ENCODE measurements at regions not wholly inside any gene's neighbourhood (a gene's known extent, or its start where the extent isn't known, plus 50 kb on each side); places are given as distances from the start of the nearest gene placed in this dataset.

GRCh38 chrX:10021461-10022272 is 54.5 kb downstream of the CLDN34 start:
- peak in 2 of 8 experiments; percentile 76 to 81 for ATAC-seq (replicated peaks in 6 of 8)
- H3K4me3 ChIP-seq: no peak overlapping the region
- in situ Hi-C loops (cut with MboI; ENCODE audit: low pct_unique_long_range_greater_than_20kb in 2 of 9, low sequenced_read_pairs in 9 of 9, unreplicated experiment in 9 of 9): no loop called here
- WGBS, 10 experiments: 32 to 86% (median 75%) methylated on average over 2 to 9 of the region's 9 CpGs; no CpG with 5 or more reads in 6 of the 10 experiments
- peaks cover 0 to 15% of the 10 kb centered on the region in 2 donors for H3K4me1 ChIP-seq (replicated peaks in 1 of 2)
- H3K27ac ChIP-seq: no peak overlapping the region

DNA sequence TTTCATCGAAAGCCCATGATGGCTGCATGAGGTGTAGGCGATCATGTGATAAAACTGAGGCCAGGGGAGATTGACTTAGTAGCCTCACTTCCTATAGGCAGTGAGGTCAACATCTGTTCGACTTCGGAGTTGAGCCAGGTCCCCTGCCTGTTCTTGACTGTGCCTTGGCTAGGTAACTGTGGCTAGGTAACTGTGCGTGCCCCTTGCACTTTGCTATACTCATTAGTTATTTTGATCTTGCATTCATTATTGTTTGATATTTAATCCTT is 55.0 kb downstream of the CLDN34 start:
- WGBS, 10 experiments: 60 to 100% (median 83%) methylated on average over 1 to 5 of the region's 5 CpGs; no CpG with 5 or more reads in 6 of the 10 experiments
- Histone ChIP-seq H3K4me3 (no peak overlapping the region), H3K27ac (no peak overlapping the region), H3K4me1 (replicated peaks in 1 of 2) (peaks cover 0 to 9% of the 10 kb centered on the region in 2 donors)
- ATAC-seq (replicated peaks in 6 of 8): no peak
- in situ Hi-C loops (cut with MboI; ENCODE audit: low pct_unique_long_range_greater_than_20kb in 2 of 9, low sequenced_read_pairs in 9 of 9, unreplicated experiment in 9 of 9): no loop called here

GRCh38 chrX:10022580-10023245 is 55.6 kb downstream of the CLDN34 start:
- WGBS, 10 experiments: 0 to 100% (median 94%) methylated on average over 1 to 9 of the region's 10 CpGs; no CpG with 5 or more reads in 3 of the 10 experiments
- Histone ChIP-seq H3K4me3 (no peak overlapping the region), H3K4me1 (replicated peaks in 1 of 2) (peaks cover 0 to 4% of the 10 kb centered on the region in 2 donors), H3K27ac (no peak overlapping the region)
- ATAC-seq (replicated peaks in 6 of 8): peak in 3 of 8 experiments; percentile 42 to 83 (median 47)
- in situ Hi-C loops (cut with MboI; ENCODE audit: low pct_unique_long_range_greater_than_20kb in 2 of 9, low sequenced_read_pairs in 9 of 9, unreplicated experiment in 9 of 9): no loop called here

- no peaks in the 10 kb centered on the region for H3K4me1 ChIP-seq (replicated peaks in 1 of 2)
- no peak overlapping the region for H3K27ac ChIP-seq
- in situ Hi-C loops (cut with MboI; ENCODE audit: low pct_unique_long_range_greater_than_20kb in 2 of 9, low sequenced_read_pairs in 9 of 9, unreplicated experiment in 9 of 9): no loop called here
- no peak for ATAC-seq (replicated peaks in 6 of 8)
- 54 to 94% (median 92%) methylated on average over 2 to 5 of the region's 7 CpGs; no CpG with 5 or more reads in 7 of the 10 experiments for WGBS, 10 experiments
- H3K4me3 ChIP-seq: no peak overlapping the region
These were observed 56.7 kb downstream of the CLDN34 start for GRCh38 chrX:10023821-10024220.

- in situ Hi-C loops (cut with MboI; ENCODE audit: low pct_unique_long_range_greater_than_20kb in 2 of 9, low sequenced_read_pairs in 9 of 9, unreplicated experiment in 9 of 9): no loop called here
- WGBS, 10 experiments: 40 to 98% (median 92%) methylated on average over 1 to 5 of the region's 6 CpGs; no CpG with 5 or more reads in 7 of the 10 experiments
- no peak overlapping the region for H3K27ac ChIP-seq
These were observed 58.8 kb downstream of the CLDN34 start for GRCh38 chrX:10025742-10026493.

GRCh38 chrX:10028283-10029104 is 61.3 kb downstream of the CLDN34 start:
- ATAC-seq (replicated peaks in 6 of 8): no peak
- in situ Hi-C loops (cut with MboI; ENCODE audit: low pct_unique_long_range_greater_than_20kb in 2 of 9, low sequenced_read_pairs in 9 of 9, unreplicated experiment in 9 of 9): no loop called here
- Histone ChIP-seq H3K4me3 (no peak overlapping the region), H3K4me1 (replicated peaks in 1 of 2) (no peaks in the 10 kb centered on the region), H3K27ac (no peak overlapping the region)
- WGBS, 10 experiments: 10 to 100% (median 82%) methylated on average over 1 to 5 of the region's 7 CpGs; no CpG with 5 or more reads in 5 of the 10 experiments

More at GRCh38 chrX:10025742-10026493, 58.8 kb downstream of the CLDN34 start:
- ATAC-seq (replicated peaks in 6 of 8): no peak
- Histone ChIP-seq H3K4me1 (replicated peaks in 1 of 2) (no peaks in the 10 kb centered on the region), H3K4me3 (no peak overlapping the region)

DNA sequence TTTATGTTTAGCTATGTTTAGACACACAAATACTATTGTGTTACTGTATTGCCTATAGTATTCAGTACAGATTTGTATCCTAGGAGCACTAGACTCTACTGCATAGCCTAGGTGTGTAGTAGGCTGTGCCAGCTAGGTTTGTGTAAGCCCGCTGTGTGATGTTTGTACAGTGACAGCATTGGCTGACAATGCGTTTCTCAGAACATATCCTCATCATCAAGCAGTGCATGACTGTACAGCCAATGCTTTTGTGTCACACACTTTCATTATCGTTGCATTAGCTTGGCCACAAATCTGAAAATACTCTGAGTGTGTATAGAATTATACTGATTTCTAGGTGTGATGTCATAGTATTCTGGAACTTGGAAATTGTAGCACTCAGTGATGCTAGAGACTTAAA is 63.4 kb downstream of the CLDN34 start:
- Histone ChIP-seq H3K27ac (no peak overlapping the region), H3K4me1 (replicated peaks in 1 of 2) (no peaks in the 10 kb centered on the region), H3K4me3 (no peak overlapping the region)
- ATAC-seq (replicated peaks in 6 of 8): peak in 1 of 8 experiments; percentile 57
- WGBS, 10 experiments: 80 to 100% (median 97%) methylated on average over 1 to 3 of the region's 3 CpGs; no CpG with 5 or more reads in 7 of the 10 experiments
- in situ Hi-C loops (cut with MboI; ENCODE audit: low pct_unique_long_range_greater_than_20kb in 2 of 9, low sequenced_read_pairs in 9 of 9, unreplicated experiment in 9 of 9): no loop called here

DNA sequence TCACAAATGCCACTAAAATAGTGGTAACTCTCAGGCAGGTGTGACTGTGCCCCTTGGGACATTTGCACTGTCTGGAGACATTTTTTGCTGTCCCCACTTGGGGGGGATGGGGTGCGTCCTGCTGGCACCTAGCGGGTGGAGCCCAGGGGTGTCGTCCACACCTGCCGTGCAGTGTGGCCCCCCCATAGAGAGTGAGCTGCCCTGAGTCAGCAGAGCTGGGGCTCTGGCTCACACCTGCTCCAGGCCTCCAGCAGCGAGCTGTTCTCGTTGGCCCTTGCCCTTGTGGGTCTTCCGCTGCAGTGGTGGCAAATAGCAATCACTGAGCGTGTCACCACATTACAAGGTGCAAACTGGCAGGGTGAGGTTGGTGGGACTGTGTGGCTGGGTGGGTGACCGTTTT is 64.6 kb downstream of the CLDN34 start:
- no peak overlapping the region for H3K4me3 ChIP-seq
- ATAC-seq (replicated peaks in 6 of 8): no peak
- WGBS, 10 experiments: 80 to 100% methylated on average over 1 of the region's 9 CpGs; no CpG with 5 or more reads in 8 of the 10 experiments
- in situ Hi-C loops (cut with MboI; ENCODE audit: low pct_unique_long_range_greater_than_20kb in 2 of 9, low sequenced_read_pairs in 9 of 9, unreplicated experiment in 9 of 9): no loop called here
- H3K27ac ChIP-seq: no peak overlapping the region
- no peaks in the 10 kb centered on the region for H3K4me1 ChIP-seq (replicated peaks in 1 of 2)

DNA sequence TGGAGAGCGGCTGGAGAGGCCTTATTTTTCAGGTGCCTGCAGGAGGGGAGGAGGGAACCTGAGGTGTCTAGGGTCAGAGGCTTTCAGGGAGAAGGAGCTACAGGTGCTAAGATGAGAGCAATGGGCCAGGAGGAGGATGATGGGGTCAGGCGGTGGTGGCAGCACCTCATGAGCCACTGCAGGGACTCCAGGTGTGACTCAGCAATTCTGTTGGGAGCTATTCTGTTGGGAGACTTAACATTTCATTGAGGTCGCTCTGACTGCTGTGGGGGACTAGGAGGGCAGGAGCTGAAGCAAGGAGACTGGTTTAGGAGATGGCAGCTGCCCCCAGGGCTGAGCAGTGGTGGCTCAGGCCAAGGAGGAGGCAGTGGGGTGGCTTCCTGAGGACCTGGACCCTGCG is 65.0 kb downstream of the CLDN34 start:
- Histone ChIP-seq H3K4me3 (no peak overlapping the region), H3K27ac (no peak overlapping the region), H3K4me1 (replicated peaks in 1 of 2) (no peaks in the 10 kb centered on the region)
- 80% methylated on average over 2 of the region's 4 CpGs; no CpG with 5 or more reads in 9 of the 10 experiments for WGBS, 10 experiments
- ATAC-seq (replicated peaks in 6 of 8): no peak
- in situ Hi-C loops (cut with MboI; ENCODE audit: low pct_unique_long_range_greater_than_20kb in 2 of 9, low sequenced_read_pairs in 9 of 9, unreplicated experiment in 9 of 9): no loop called here

GRCh38 chrX:10033375-10034007 is 66.3 kb downstream of the CLDN34 start:
- WGBS, 10 experiments: 33 to 100% (median 85%) methylated on average over 1 to 5 of the region's 7 CpGs; no CpG with 5 or more reads in 4 of the 10 experiments
- in situ Hi-C loops (cut with MboI; ENCODE audit: low pct_unique_long_range_greater_than_20kb in 2 of 9, low sequenced_read_pairs in 9 of 9, unreplicated experiment in 9 of 9): no loop called here
- Histone ChIP-seq H3K4me1 (replicated peaks in 1 of 2) (no peaks in the 10 kb centered on the region), H3K27ac (no peak overlapping the region), H3K4me3 (no peak overlapping the region)
- peak in 1 of 8 experiments; percentile 50 for ATAC-seq (replicated peaks in 6 of 8)

DNA sequence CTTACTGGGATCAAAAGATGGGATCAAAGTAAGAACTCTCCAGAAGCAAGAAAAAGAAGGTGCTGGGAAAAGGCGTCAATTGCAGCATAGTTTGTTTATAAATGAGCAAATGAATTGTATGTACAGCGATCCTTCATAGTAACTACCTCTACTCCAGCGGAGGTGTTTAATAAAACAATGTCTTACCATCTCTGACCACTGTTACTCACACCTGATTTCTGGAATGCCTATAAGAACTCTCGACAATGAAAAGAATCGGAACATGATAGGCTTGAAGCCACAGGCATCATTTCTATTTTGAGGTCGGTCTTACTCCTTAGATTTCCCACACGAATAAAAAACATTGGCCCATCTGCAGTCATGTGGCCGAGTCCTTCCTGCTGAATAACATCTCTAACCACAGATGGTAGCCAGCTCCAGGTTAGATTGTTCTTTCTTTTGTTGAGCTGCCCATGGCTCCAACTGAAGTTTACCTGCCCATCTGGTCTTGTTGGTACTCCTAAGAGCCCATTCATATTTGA is 67.6 kb downstream of the CLDN34 start:
- WGBS, 10 experiments: 30 to 100% (median 94%) methylated on average over 1 to 7 of the region's 8 CpGs; no CpG with 5 or more reads in 4 of the 10 experiments
- in situ Hi-C loops (cut with MboI; ENCODE audit: low pct_unique_long_range_greater_than_20kb in 2 of 9, low sequenced_read_pairs in 9 of 9, unreplicated experiment in 9 of 9): no loop called here
- Histone ChIP-seq H3K27ac (no peak overlapping the region), H3K4me3 (no peak overlapping the region), H3K4me1 (replicated peaks in 1 of 2) (peaks cover 0 to 2% of the 10 kb centered on the region in 2 donors)
- ATAC-seq (replicated peaks in 6 of 8): no peak

GRCh38 chrX:10038585-10038984 is 71.4 kb downstream of the CLDN34 start:
- 50 to 100% (median 100%) methylated on average over 1 to 3 of the region's 6 CpGs; no CpG with 5 or more reads in 5 of the 10 experiments for WGBS, 10 experiments
- Histone ChIP-seq H3K4me1 (replicated peaks in 1 of 2) (peaks cover 0 to 15% of the 10 kb centered on the region in 2 donors), H3K4me3 (no peak overlapping the region), H3K27ac (no peak overlapping the region)
- in situ Hi-C loops (cut with MboI; ENCODE audit: low pct_unique_long_range_greater_than_20kb in 2 of 9, low sequenced_read_pairs in 9 of 9, unreplicated experiment in 9 of 9): no loop called here
- ATAC-seq (replicated peaks in 6 of 8): no peak
